K562 (cell line): ENCODE measurements at regions not wholly inside any gene's neighbourhood (a gene's known extent, or its start where the extent isn't known, plus 50 kb on each side); places are given as distances from the start of the nearest gene placed in this dataset.
"Not testable (repeated sequence)": the region's sequence is repeated elsewhere in the genome, so short reads cannot be mapped to it uniquely, and the experiment has no call there.

Source experiments
- ATAC-seq: fragments of 200-7000 bp; cut with Tn5 transposase; 3 replicates; pipeline ENCODE4 v1.9.1; 2020; ENCODE audit warnings: moderate library complexity
- BruUV-seq: library from RNA; stranded (reverse); fragments of 400-500 nt; replicated peaks from 2 replicates; lab custom pipeline; 2021; lab: Mats Ljungman, UMichigan
- CTCF ChIA-PET: fragments of 300-600 bp; formaldehyde crosslinking; extraction: SDS; loops from one replicate; lab custom pipeline; 2021; ENCODE audit warnings: low intra/inter-chr PET ratio; lab: Yijun Ruan, JAX
- POLR2A ChIA-PET: fragments of 300-600, 350-650 bp; sonication (Branson Sonifier 250); formaldehyde crosslinking; extraction: SDS; loops from one replicate; lab custom pipeline; 2021; ENCODE audit warnings: antibody characterized with exemption, inconsistent platforms; lab: Yijun Ruan, JAX
- DNase-seq, 4 experiments: peaks; one replicate each; pipeline versions ENCODE4 v3.0.0 to v3.0.0-alpha.2; 2011 to 2018; ENCODE audit warnings: low spot score in 3 of 4, mixed read lengths in 3 of 4; ENCODE audit errors: extremely low read depth in 1 of 4
- FAIRE-seq: peaks from 2 replicates; lab custom pipeline; 2011; peaks lifted over from hg19 to GRCh38; lab: Jason Lieb, UNC
- H2AFZ ChIP-seq: 2 replicates; pipeline ENCODE4 v1.6.0; 2011; ENCODE audit warnings: low read depth, low read length, control low read depth, inconsistent platforms
- H3K27ac ChIP-seq: fragments of 200-600 bp; 3 replicates; pipeline ENCODE4 v1.8.0; 2011; ENCODE audit warnings: low read depth, mild to moderate bottlenecking, control low read depth, inconsistent platforms, low read length, moderate library complexity, mixed read lengths; ENCODE audit errors: extremely low read depth
- H3K27me3 ChIP-seq, 2 experiments: fragments of 300-600 bp in 1 of 2; 2 replicates in 1 of 2; 3 replicates in 1 of 2; pipeline versions ENCODE4 v1.6.0 to v1.8.0; 2011; ENCODE audit warnings: inconsistent platforms in 2 of 2, low read length in 2 of 2, mild to moderate bottlenecking in 1 of 2, mixed read lengths in 1 of 2, moderate library complexity in 1 of 2; ENCODE audit not compliant: control insufficient read depth in 2 of 2, insufficient read depth in 2 of 2
- H3K36me3 ChIP-seq: fragments of 300-600 bp; 3 replicates; pipeline ENCODE4 v1.8.0; 2011; ENCODE audit warnings: mild to moderate bottlenecking, low read length, inconsistent platforms; ENCODE audit not compliant: control insufficient read depth, insufficient read depth
- H3K4me1 ChIP-seq, 2 experiments: fragments of 200-600 bp in 1 of 2; replicated peaks in 1 of 2; 2 replicates in 1 of 2; 3 replicates in 1 of 2; pipeline versions ENCODE4 v1.5.1 to v1.8.0; 2011; ENCODE audit warnings: inconsistent platforms in 2 of 2, low read length in 2 of 2, mild to moderate bottlenecking in 1 of 2, mixed read lengths in 1 of 2, moderate library complexity in 1 of 2; ENCODE audit not compliant: control insufficient read depth in 2 of 2, insufficient read depth in 2 of 2
- H3K4me2 ChIP-seq: 2 replicates; pipeline ENCODE4 v1.6.1; 2011; ENCODE audit warnings: low read length, control low read depth, inconsistent platforms, mixed read lengths; ENCODE audit not compliant: insufficient read depth
- H3K4me3 ChIP-seq: fragments of 200-600 bp; sonication (generic), shearing (Covaris generic); 2 replicates; pipeline ENCODE4 v1.5.1; 2016; ENCODE audit warnings: control low read depth, inconsistent platforms
- H3K79me2 ChIP-seq: fragments of 200-600 bp; 3 replicates; pipeline ENCODE4 v1.8.0; 2011; ENCODE audit warnings: low read length, inconsistent platforms; ENCODE audit not compliant: control insufficient read depth, insufficient read depth
- H3K9ac ChIP-seq, 2 experiments: 2 replicates each; pipeline versions ENCODE4 v1.6.0 to v1.6.1; 2011; ENCODE audit warnings: low read depth in 2 of 2, low read length in 2 of 2, control low read depth in 1 of 2, inconsistent platforms in 1 of 2, mild to moderate bottlenecking in 1 of 2, mixed read lengths in 1 of 2; ENCODE audit not compliant: insufficient read depth in 1 of 2
- H3K9me1 ChIP-seq: one replicate; pipeline ENCODE4 v1.6.0; 2011; ENCODE audit warnings: inconsistent platforms, mild to moderate bottlenecking, low read length, moderate library complexity; ENCODE audit not compliant: control insufficient read depth, insufficient read depth
- H3K9me3 ChIP-seq: replicated peaks from 2 replicates; pipeline ENCODE4 v1.5.1; 2011; ENCODE audit warnings: low read depth, low read length, inconsistent platforms; ENCODE audit not compliant: control insufficient read depth, insufficient read depth
- H4K20me1 ChIP-seq: replicated peaks from 2 replicates; pipeline ENCODE4 v1.6.1; 2011; ENCODE audit warnings: low read length, inconsistent platforms, mixed read lengths; ENCODE audit not compliant: control insufficient read depth, insufficient read depth
- L3MBTL2 ChIP-seq: fragments of 450-650 bp; IDR thresholded peaks from 2 replicates; pipeline ENCODE4 v1.6.1; 2016; ENCODE audit warnings: mild to moderate bottlenecking, moderate library complexity
- POLR2AphosphoS2 ChIP-seq: IDR thresholded peaks from 2 replicates; pipeline ENCODE4 v1.6.1; 2012; ENCODE audit warnings: low read length, improper control_type of control experiment
- PTTG1 ChIP-seq: fragments of 450-650 bp; IDR thresholded peaks from 2 replicates; pipeline ENCODE4 v1.6.1; 2016; ENCODE audit warnings: low read depth, mild to moderate bottlenecking, missing genetic modification characterization, missing compliant biosample characterization
- SIN3B ChIP-seq: fragments of 450-650 bp; IDR thresholded peaks from 2 replicates; pipeline ENCODE4 v1.6.1; 2017; ENCODE audit warnings: low read depth, mild to moderate bottlenecking, moderate library complexity
- TSHZ1 ChIP-seq: fragments of 250-450 bp; sonication (Bioruptor Pico); IDR thresholded peaks from 2 replicates; pipeline ENCODE4 v1.4.0; 2020; ENCODE audit warnings: mild to moderate bottlenecking, moderate library complexity
- ZNF444 ChIP-seq: fragments of 250-450 bp; sonication (Bioruptor Pico); IDR thresholded peaks from 2 replicates; pipeline ENCODE4 v1.4.0; 2020; ENCODE audit warnings: mild to moderate bottlenecking, moderate library complexity
- WGBS: fragments of 100-300 bp; shearing (Covaris generic); methylation state at CpG from one replicate; pipeline ENCODE4 v1.1.6; 2016; ENCODE audit warnings: low coverage, mixed read lengths; ENCODE audit not compliant: insufficient coverage; ENCODE audit errors: missing lambda C conversion rate; 5-methylcytosine and 5-hydroxymethylcytosine counted together
- in situ Hi-C: fragments of 300-500 bp; cut with MboI; formaldehyde crosslinking; loops from 4 replicates; pipeline ENCODE4 v1.15.0; 2018; ENCODE audit warnings: inconsistent platforms, mixed read lengths
- intact Hi-C: fragments of 100-400 bp; cut with micrococcal nuclease; formaldehyde crosslinking; loops from 2 replicates; pipeline ENCODE4 v1.14.2; 2022
- TF ChIP-seq, protein P1 (sequence below): fragments of 450-650 bp; formaldehyde crosslinking; IDR thresholded peaks from 2 replicates; pipeline ENCODE4 v1.4.0; 2022; ENCODE audit warnings: mild to moderate bottlenecking, moderate library complexity

GRCh38 chr5:57929271-57929670 lies 446.7 kb upstream of the ACTBL2 start:
- Histone ChIP-seq H2AFZ (no peak overlapping the region), H3K9me1 (no peaks in the 10 kb centered on the region)
- in situ Hi-C loops: no loop called here
- TF ChIP-seq POLR2AphosphoS2 (no peak), TSHZ1 (CRISPR knock-in tag) (no peak), PTTG1 (no peak), ZNF444 (no peak), SIN3B (no peak), L3MBTL2 (no peak)
- TF ChIP-seq, protein P1, sequence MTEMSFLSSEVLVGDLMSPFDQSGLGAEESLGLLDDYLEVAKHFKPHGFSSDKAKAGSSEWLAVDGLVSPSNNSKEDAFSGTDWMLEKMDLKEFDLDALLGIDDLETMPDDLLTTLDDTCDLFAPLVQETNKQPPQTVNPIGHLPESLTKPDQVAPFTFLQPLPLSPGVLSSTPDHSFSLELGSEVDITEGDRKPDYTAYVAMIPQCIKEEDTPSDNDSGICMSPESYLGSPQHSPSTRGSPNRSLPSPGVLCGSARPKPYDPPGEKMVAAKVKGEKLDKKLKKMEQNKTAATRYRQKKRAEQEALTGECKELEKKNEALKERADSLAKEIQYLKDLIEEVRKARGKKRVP (CRISPR knock-in tag): no peak
- TF ChIP-seq, all 486 proteins: peak for 0
- BruUV-seq: no TSS peak
- no peaks in the 10 kb centered on the region for H3K27me3 ChIP-seq
- no peaks in the 10 kb centered on the region for H3K9me3 ChIP-seq
- ChIA-PET CTCF (no interaction called here), POLR2A (interaction anchor here (0.6 kb wide), 1 partner anchor 103 kb away, joined by 3 read pairs; no protein-coding TSS in a partner anchor)
- WGBS: 11% methylated on average over 5 of the region's 5 CpGs
- no peak for DNase-seq
- H3K27ac ChIP-seq: no peak overlapping the region
- H3K4me2 ChIP-seq: no peak overlapping the region
- no peak for ATAC-seq
- no peak overlapping the region for H3K4me3 ChIP-seq
- no peaks in the 10 kb centered on the region for H4K20me1 ChIP-seq
- H3K4me1 ChIP-seq: no peaks in the 10 kb centered on the region
- intact Hi-C loops: no loop called here
- no peak overlapping the region for H3K9ac ChIP-seq
- no peaks in the 10 kb centered on the region for H3K36me3 ChIP-seq
- no peak for FAIRE-seq
- H3K79me2 ChIP-seq: no peaks in the 10 kb centered on the region

GRCh38 chr5:57923094-57923493 lies 440.5 kb upstream of the ACTBL2 start:
- FAIRE-seq, CTCF ChIA-PET, H4K20me1 ChIP-seq, H3K4me1 ChIP-seq, H3K27me3 ChIP-seq, ATAC-seq, H3K36me3 ChIP-seq, POLR2A ChIA-PET, intact Hi-C loops, H3K9ac ChIP-seq, H3K9me3 ChIP-seq, H2AFZ ChIP-seq, H3K9me1 ChIP-seq, in situ Hi-C loops, H3K4me2 ChIP-seq, H3K79me2 ChIP-seq, DNase-seq, BruUV-seq, H3K27ac ChIP-seq, H3K4me3 ChIP-seq: not testable (repeated sequence)
- 36% methylated on average over 3 of the region's 6 CpGs for WGBS
